Sigmoid colon (tissue), 6 donors: ENCODE measurements at regions not wholly inside any gene's neighbourhood (a gene's known extent, or its start where the extent isn't known, plus 50 kb on each side); places are given as distances from the start of the nearest gene placed in this dataset.

Experiments
- DNase-seq: peaks from one replicate; pipeline ENCODE4 v3.0.0-alpha.2; 2019
- H3K27ac ChIP-seq, 4 donors: fragments of 200-600 bp; sonication (generic); one replicate each; pipeline ENCODE4 v1.5.1; 2016 to 2019; ENCODE audit warnings: mild to moderate bottlenecking in 1 of 4
- H3K27me3 ChIP-seq, 3 donors: fragments of 200-600 bp; sonication (generic); one replicate each; pipeline ENCODE4 v1.5.1; 2019; ENCODE audit warnings: mild to moderate bottlenecking in 1 of 3
- H3K36me3 ChIP-seq, 4 donors: fragments of 200-600 bp; sonication (generic); one replicate each; pipeline ENCODE4 v1.5.1; 2016 to 2019
- H3K4me1 ChIP-seq, 4 donors: fragments of 200-600 bp; sonication (generic); one replicate each; pipeline ENCODE4 v1.5.1; 2017 to 2019
- H3K4me3 ChIP-seq, 4 donors: fragments of 200-600 bp; sonication (generic); one replicate each; pipeline ENCODE4 v1.5.1; 2017 to 2019; ENCODE audit warnings: mild to moderate bottlenecking in 2 of 4, moderate library complexity in 1 of 4
- H3K9me3 ChIP-seq, 4 donors: fragments of 200-600 bp in 3 of 4; sonication (generic) in 3 of 4; one replicate each; pipeline versions ENCODE4 v1.5.1 to v1.6.1; 2013 to 2019
- CTCF ChIP-seq, 4 experiments: fragments of 450-650 bp in 3 of 4; fragments of 200-600 bp in 1 of 4; IDR thresholded peaks; one replicate each; pipeline ENCODE4 v1.5.1; 2016 to 2019; ENCODE audit warnings: antibody characterized with exemption in 4 of 4, mild to moderate bottlenecking in 3 of 4, moderate library complexity in 2 of 4
- EP300 ChIP-seq, 4 donors: sonication (generic); formaldehyde crosslinking; IDR thresholded peaks; one replicate each; pipeline ENCODE4 v1.6.1; 2017; ENCODE audit warnings: antibody characterized with exemption in 4 of 4
- POLR2A ChIP-seq, 2 donors: fragments of 450-650 bp; IDR thresholded peaks; one replicate each; pipeline ENCODE4 v1.6.1; 2016; ENCODE audit warnings: antibody characterized with exemption in 2 of 2, mild to moderate bottlenecking in 2 of 2, moderate library complexity in 2 of 2
- POLR2AphosphoS5 ChIP-seq, 4 donors: sonication (generic); formaldehyde crosslinking; IDR thresholded peaks; one replicate each; pipeline ENCODE4 v1.6.1; 2017; ENCODE audit warnings: antibody characterized with exemption in 4 of 4
- WGBS, 2 donors: extraction: QIAGEN DNeasy Blood & Tissue Kit; methylation state at CpG; one replicate each; pipeline ENCODE4 v1.1.7; 2013; 5-methylcytosine and 5-hydroxymethylcytosine counted together
- intact Hi-C: fragments of 100-400 bp; cut with DNase I; formaldehyde crosslinking; loops from one replicate; pipeline ENCODE4 v1.15.1; 2023
- donor health status: healthy with polysubstance abuse.
- donor health status: healthy.

DNA sequence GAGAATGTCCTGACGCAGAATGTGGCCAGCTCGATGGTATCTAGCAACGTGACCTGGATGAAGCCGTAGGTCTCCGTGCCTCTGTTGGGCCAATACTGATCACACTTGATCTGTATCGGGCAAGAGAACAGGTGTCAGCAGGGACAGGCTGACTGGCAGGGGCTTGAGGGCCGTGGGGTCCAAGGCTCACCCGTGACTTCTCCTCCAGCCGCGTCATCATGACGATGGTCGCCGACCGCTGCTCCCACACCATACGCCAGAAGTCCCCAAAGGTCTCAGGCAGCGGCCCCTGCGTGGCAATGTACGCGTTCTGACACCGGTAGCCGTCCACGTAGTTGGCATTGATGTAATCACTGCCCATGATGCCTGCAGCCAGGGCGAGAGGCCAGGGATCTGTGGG, 126.2 kb downstream of the PTPRS start:
- intact Hi-C loops = no loop called here
- peaks cover 77 to 100% (median 84%) of the 10 kb centered on the region in 4 donors for H3K36me3 ChIP-seq
- peaks cover 0 to 4% (median 0%) of the 10 kb centered on the region in 4 donors for H3K9me3 ChIP-seq
- H3K27ac ChIP-seq = no peak overlapping the region
- H3K4me1 ChIP-seq = no peaks in the 10 kb centered on the region
- H3K27me3 ChIP-seq = no peaks in the 10 kb centered on the region
- DNase-seq = no peak
- no peak for TF ChIP-seq EP300 (IDR thresholded peaks at IDR 0.05)
- TF ChIP-seq CTCF (IDR thresholded peaks at IDR 0.05) = no peak
- TF ChIP-seq POLR2A (IDR thresholded peaks at IDR 0.05) = no peak
- TF ChIP-seq POLR2AphosphoS5 (IDR thresholded peaks at IDR 0.05) = no peak
- WGBS, 2 donors = 94% methylated on average over 23 of the region's 23 CpGs
- H3K4me3 ChIP-seq = no peak overlapping the region

GRCh38 chr19:5213667-5214066, 126.9 kb downstream of the PTPRS start:
- H3K36me3 ChIP-seq = peaks cover 75 to 100% (median 80%) of the 10 kb centered on the region in 4 donors
- DNase-seq = no peak
- intact Hi-C loops = no loop called here
- H3K27me3 ChIP-seq = no peaks in the 10 kb centered on the region
- no peaks in the 10 kb centered on the region for H3K4me1 ChIP-seq
- H3K9me3 ChIP-seq = peaks cover 0 to 4% (median 0%) of the 10 kb centered on the region in 4 donors
- no peak overlapping the region for H3K4me3 ChIP-seq
- TF ChIP-seq POLR2A (IDR thresholded peaks at IDR 0.05) (no peak), POLR2AphosphoS5 (IDR thresholded peaks at IDR 0.05) (no peak), EP300 (IDR thresholded peaks at IDR 0.05) (no peak), CTCF (IDR thresholded peaks at IDR 0.05) (no peak)
- no peak overlapping the region for H3K27ac ChIP-seq
- WGBS, 2 donors = 86 to 94% methylated on average over 3 of the region's 3 CpGs

DNA sequence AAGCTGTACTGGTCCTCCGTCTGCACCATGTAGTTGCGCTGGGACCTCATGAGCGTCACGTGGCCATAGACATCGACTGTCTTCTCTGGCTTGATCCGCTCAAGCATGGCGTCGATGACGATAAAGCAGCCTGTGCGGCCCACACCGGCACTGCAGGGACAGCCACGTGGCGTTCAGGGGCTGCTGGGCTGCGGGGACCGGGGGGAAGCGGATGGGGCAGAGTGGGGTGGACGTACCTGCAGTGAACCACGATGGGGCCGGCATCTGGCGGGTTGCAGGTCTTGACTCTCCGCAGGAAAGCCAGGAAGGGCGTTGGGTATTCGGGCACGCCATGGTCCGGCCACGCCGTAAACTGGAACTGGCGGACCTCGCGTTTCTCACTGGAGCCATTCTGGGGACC, 128.5 kb downstream of the PTPRS start:
- Histone ChIP-seq H3K4me3 (no peak overlapping the region), H3K27me3 (no peaks in the 10 kb centered on the region), H3K36me3 (peaks cover 68 to 100% (median 74%) of the 10 kb centered on the region in 4 donors), H3K27ac (no peak overlapping the region), H3K4me1 (no peaks in the 10 kb centered on the region), H3K9me3 (peaks cover 0 to 4% (median 0%) of the 10 kb centered on the region in 4 donors)
- TF ChIP-seq POLR2A (IDR thresholded peaks at IDR 0.05) = no peak
- no peak for TF ChIP-seq CTCF (IDR thresholded peaks at IDR 0.05)
- TF ChIP-seq EP300 (IDR thresholded peaks at IDR 0.05) = no peak
- no peak for TF ChIP-seq POLR2AphosphoS5 (IDR thresholded peaks at IDR 0.05)
- no peak for DNase-seq
- WGBS, 2 donors = 96 to 97% methylated on average over 30 of the region's 30 CpGs
- intact Hi-C loops = no loop called here

DNA sequence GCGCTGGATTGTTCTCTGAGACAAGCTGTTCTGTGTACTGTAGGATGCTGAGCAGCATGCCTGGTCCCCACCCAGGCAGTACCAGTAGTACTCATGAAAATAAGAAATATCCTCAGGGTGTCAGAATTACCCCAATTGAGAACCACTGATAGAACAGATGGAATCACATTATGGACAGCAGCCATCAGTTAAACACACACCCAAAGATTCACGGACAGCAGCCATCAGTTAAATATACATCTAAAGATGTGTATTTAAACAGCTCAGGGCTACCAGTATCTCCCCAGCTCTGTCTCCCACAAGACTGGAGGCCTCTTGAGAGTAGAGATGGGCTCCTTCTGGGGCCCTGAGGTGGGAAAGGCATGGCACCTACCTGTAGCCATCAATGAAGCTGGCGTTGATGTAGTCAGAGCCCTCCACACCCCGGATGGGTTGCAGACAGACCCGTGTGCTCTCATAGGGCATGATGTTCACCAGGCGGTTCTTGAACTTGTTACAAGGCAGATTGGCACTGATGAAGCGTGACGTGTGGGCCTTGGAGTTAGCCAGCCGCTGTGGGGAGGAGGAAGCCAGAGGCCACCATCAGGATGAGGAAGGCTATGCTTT, 129.3 kb downstream of the PTPRS start:
- no peak for DNase-seq
- H3K9me3 ChIP-seq = peaks cover 0 to 4% (median 0%) of the 10 kb centered on the region in 4 donors
- no peaks in the 10 kb centered on the region for H3K27me3 ChIP-seq
- TF ChIP-seq CTCF (IDR thresholded peaks at IDR 0.05) (no peak), POLR2A (IDR thresholded peaks at IDR 0.05) (no peak), EP300 (IDR thresholded peaks at IDR 0.05) (no peak), POLR2AphosphoS5 (IDR thresholded peaks at IDR 0.05) (no peak)
- peaks cover 62 to 100% (median 67%) of the 10 kb centered on the region in 4 donors for H3K36me3 ChIP-seq
- intact Hi-C loops = no loop called here
- no peak overlapping the region for H3K27ac ChIP-seq
- H3K4me1 ChIP-seq = no peaks in the 10 kb centered on the region
- no peak overlapping the region for H3K4me3 ChIP-seq
- WGBS, 2 donors = 95 to 96% methylated on average over 9 of the region's 9 CpGs

GRCh38 chr19:5210556-5210955, 130.1 kb downstream of the PTPRS start:
- peaks cover 0 to 4% (median 0%) of the 10 kb centered on the region in 4 donors for H3K9me3 ChIP-seq
- H3K36me3 ChIP-seq = peaks cover 54 to 96% (median 60%) of the 10 kb centered on the region in 4 donors
- no peak overlapping the region for H3K27ac ChIP-seq
- TF ChIP-seq POLR2A (IDR thresholded peaks at IDR 0.05) (no peak), POLR2AphosphoS5 (IDR thresholded peaks at IDR 0.05) (no peak), EP300 (IDR thresholded peaks at IDR 0.05) (no peak), CTCF (IDR thresholded peaks at IDR 0.05) (no peak)
- DNase-seq = no peak
- H3K4me3 ChIP-seq = no peak overlapping the region
- WGBS, 2 donors = 97 to 98% methylated on average over 23 of the region's 23 CpGs
- intact Hi-C loops = no loop called here
- H3K27me3 ChIP-seq = no peaks in the 10 kb centered on the region
- H3K4me1 ChIP-seq = no peaks in the 10 kb centered on the region
